VCaP (cell line): ENCODE measurements at regions not wholly inside any gene's neighbourhood (a gene's known extent, or its start where the extent isn't known, plus 50 kb on each side); places are given as distances from the start of the nearest gene placed in this dataset.

ENCODE experiments used
- H3K27ac ChIP-seq: fragments of 450-650 bp; 2 replicates; pipeline ENCODE4 v1.5.1; 2017
- TF ChIP-seq, protein P1 (sequence below): fragments of 450-650 bp; conservative IDR thresholded peaks from 2 replicates; pipeline ENCODE4 v1.5.1; 2017; ENCODE audit warnings: mild to moderate bottlenecking, moderate library complexity

DNA sequence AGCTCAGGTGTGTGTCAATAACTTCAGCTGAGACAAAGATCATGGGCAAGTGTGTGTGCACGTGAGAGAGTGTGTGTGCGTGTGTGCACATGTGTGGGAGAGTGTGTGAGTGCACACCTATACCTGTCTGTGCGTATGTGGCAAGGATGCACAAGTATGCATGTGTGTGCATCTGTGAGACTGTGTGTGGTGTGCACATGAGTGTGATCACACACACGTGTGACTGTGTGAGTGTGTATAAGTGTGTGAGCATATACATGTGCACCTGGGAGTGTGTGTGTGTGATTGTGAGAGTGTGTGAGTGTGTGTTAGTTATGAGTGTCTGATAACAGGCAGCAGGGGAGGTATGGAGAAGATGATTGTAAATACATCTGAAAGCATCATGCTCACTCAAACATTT, 657.3 kb upstream of the PFKP start:
- H3K27ac ChIP-seq: no peak overlapping the region
- TF ChIP-seq, protein P1, sequence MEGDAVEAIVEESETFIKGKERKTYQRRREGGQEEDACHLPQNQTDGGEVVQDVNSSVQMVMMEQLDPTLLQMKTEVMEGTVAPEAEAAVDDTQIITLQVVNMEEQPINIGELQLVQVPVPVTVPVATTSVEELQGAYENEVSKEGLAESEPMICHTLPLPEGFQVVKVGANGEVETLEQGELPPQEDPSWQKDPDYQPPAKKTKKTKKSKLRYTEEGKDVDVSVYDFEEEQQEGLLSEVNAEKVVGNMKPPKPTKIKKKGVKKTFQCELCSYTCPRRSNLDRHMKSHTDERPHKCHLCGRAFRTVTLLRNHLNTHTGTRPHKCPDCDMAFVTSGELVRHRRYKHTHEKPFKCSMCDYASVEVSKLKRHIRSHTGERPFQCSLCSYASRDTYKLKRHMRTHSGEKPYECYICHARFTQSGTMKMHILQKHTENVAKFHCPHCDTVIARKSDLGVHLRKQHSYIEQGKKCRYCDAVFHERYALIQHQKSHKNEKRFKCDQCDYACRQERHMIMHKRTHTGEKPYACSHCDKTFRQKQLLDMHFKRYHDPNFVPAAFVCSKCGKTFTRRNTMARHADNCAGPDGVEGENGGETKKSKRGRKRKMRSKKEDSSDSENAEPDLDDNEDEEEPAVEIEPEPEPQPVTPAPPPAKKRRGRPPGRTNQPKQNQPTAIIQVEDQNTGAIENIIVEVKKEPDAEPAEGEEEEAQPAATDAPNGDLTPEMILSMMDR: no peak

DNA sequence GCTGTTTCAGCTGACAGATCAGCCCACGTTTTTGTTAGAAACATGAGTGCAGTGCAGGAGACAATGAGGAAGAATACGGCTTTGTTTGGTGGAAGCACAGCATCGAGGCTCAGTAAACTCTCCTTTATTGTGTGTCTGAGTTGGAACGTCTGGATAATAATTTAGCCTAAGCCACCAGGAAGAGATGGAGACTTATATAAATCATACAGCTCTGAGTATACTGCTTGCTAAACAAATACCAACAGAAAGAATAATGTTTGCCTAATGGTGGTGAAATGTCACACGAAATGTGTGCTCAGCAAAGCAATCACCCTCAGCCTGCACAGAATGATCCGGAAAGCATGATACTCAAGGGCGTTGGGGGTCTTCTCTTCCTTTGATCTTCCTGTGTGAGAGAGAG, 664.1 kb upstream of the ADARB2 start:
- TF ChIP-seq, protein P1: no peak
- H3K27ac ChIP-seq: no peak overlapping the region

GRCh38 chr10:2399482-2399881, 662.2 kb upstream of the ADARB2 start:
- TF ChIP-seq, protein P1: no peak
- H3K27ac ChIP-seq: no peak overlapping the region

DNA sequence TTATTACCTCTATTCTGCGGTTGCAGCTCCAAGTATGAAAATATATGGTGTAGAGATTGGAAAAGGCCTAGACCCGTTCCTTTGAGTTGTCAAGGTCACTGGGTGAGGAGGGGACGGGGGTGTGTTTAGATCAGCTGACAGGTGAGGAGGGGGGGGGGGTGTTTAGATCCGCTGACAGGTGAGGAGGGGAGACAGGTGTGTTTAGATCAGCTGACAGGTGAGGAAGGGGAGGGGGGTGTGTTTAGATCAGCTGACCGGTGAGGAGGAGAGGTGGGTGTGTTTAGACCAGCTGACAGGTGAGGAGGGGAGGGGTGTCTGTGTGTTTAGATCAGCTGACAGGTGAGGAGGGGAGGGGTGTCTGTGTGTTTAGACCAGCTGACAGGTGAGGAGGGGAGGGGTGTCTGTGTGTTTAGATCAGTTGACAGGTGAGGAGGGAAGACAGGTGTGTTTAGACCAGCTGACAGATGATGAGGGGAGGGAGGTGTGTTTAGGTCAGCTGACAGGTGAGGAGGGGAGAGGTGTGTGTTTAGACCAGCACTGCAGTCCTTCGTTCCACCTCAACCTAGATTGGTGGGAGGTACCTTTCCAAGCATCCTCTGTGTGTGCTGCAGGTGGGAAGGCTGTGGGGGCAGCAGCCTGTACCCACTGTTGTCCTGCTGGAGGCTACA, 655.0 kb upstream of the ADARB2 start:
- TF ChIP-seq, protein P1: no peak
- no peak overlapping the region for H3K27ac ChIP-seq

GRCh38 chr10:2387672-2388071, 650.3 kb upstream of the ADARB2 start:
- H3K27ac ChIP-seq: no peak overlapping the region
- TF ChIP-seq, protein P1: no peak

GRCh38 chr10:2387261-2387660, 649.9 kb upstream of the ADARB2 start:
- TF ChIP-seq, protein P1: no peak
- no peak overlapping the region for H3K27ac ChIP-seq

- no peak overlapping the region for H3K27ac ChIP-seq
- TF ChIP-seq, protein P1: no peak
Observed at GRCh38 chr10:2380218-2380617, 642.9 kb upstream of the ADARB2 start.
